Sciatic nerve (tissue), 2 donors: ENCODE measurements at regions not wholly inside any gene's neighbourhood (a gene's known extent, or its start where the extent isn't known, plus 50 kb on each side); places are given as distances from the start of the nearest gene placed in this dataset.

Experiments used
- ATAC-seq: fragments of 200-7000 bp; cut with Tn5 transposase; one replicate; pipeline ENCODE4 v1.9.1; 2020; ENCODE audit warnings: mild to moderate bottlenecking, moderate library complexity
- DNase-seq: peaks from one replicate; pipeline ENCODE4 v3.0.0-alpha.2; 2020; ENCODE audit warnings: low spot score
- intact Hi-C: fragments of 100-400 bp; cut with DNase I; formaldehyde crosslinking; loops from one replicate; pipeline ENCODE4 v1.14.2; 2022
- donor health status: DM: no; HTN: no; CAD: no.
- donor health status: DM: no; HTN: no; CAD: no.

DNA sequence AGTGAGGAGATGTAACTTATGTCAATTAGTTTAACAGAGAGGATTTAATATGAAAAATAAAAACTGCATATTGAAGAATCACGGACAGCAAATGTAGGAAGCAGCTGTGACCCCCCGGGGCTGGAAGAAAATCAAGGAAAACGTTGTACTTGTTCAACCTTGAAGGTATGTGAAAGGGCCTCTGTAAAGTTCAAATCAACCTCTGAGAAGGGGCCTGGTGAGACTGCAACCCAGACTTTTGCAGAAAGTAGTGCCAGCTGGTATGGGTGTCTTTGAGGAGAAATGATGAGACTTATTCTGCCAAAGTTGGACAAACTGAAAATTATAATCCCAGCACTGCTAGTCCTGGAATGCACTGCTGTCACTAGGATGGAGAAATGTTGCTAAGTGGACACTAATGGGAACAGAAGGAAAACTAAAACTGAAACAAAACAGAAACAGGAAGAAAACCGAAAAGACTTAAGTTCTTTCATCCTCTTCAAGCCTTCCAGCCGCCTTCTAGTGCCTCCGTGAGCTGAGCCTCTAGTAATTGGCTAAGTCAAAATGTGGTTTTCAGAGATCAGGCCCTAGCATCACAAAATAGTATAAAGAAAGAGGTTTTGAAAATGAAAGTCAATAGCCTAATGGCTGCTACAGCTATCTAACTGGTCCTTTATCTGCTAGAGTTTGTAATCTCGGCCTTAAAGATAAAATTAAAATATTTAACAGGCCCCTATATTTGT, 253.7 kb upstream of the SORCS1 start:
- intact Hi-C loops = no loop called here
- ATAC-seq = no peak
- no peak for DNase-seq

DNA sequence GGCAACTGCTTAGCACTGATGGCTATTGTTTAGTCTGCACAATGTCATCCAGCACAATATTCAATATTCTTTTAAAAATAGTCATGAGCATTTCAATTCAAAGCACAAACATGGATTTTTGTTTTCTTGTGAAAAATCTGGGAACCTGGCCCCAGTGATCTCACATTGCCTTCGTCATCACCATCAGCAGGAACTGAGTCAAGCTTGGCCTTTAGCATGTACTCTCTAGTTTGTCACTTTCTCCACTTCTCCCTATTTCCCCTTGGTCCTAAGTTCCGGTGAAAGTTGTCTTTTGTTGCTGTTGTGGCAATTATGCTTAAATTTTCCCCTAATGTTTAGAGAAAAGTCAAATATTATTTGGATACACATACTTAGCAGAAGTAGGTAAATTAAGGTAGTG, 252.9 kb upstream of the SORCS1 start:
- DNase-seq (no peak), ATAC-seq (no peak)
- intact Hi-C loops = no loop called here

DNA sequence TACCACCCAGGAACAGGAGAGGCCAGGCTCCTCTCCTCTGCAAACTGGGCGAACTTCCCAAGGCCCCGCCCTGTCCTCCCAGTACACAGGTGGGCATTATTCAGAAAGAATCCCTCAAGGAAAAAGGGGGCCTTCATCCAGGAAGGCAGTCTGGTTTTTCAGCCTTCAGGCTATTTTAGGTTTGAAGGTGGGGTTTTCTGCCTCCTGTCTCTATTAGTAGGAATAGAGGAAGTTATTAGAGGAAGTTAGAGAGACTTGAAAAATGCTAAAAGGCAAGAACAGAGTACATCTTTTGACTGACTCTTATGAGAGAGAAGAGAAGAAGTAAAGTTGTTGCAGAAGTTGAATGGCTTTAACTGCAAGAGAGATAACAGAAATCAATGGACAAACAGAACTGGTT, 250.9 kb upstream of the SORCS1 start:
- intact Hi-C loops = no loop called here
- ATAC-seq (no peak), DNase-seq (no peak)

DNA sequence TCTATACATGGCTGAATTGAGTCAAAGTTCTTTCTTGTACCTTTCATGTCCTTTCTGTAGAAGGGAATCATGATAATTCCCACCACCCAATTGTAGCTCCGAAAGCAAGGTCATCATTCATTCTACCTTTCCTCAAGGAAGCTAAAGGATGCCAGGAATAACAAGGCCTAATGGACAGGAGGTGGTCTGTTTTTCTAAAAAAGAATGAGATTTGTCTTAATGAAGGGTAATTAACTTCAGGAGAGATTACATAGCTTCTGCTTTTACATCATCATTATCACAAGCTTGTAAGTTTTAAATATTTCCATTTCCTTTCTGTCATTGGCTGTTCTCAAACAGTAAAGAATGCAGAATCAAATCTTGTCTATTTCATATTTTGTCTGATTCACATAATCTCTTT, 249.5 kb upstream of the SORCS1 start:
- DNase-seq (no peak), ATAC-seq (no peak)
- intact Hi-C loops = no loop called here

DNA sequence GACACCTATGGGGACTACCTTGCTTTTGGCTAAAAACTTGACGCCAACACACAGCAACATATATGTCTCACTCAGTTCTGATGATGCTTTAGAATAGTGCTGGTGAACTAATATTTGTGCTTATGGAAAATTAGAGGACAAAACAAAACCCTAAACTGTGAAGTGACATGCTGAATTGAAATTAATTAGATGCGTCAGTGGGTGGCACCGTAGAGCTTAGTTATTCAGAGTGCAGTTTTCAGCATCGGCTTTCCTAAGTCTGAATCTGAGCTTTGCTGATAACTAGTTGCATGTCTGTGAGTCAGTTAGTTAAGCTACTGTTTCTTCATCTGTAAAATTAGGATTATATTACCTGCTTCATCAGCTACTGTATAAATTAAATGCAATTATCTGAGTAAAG, 245.0 kb upstream of the SORCS1 start:
- ATAC-seq (peak; percentile 38), DNase-seq (no peak)
- intact Hi-C loops = no loop called here

DNA sequence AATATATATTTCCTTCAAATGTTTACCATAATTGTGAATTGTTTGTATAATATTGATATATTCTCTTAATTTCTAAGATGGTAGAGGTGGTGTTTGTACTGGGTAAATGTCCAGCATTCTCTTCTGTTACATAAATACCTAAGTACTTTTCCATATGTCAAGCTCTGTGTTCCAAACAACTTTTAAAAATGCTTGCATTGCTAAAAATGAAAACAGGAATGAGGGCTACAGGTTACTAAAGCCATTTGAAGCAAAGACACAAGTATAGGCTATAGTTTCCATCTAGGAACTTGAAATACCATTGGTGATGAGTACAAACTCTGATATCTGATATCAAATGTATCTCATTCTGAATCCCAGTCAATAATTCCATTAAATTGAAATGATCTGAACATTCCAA, 233.6 kb upstream of the SORCS1 start:
- no peak for DNase-seq
- intact Hi-C loops = no loop called here
- no peak for ATAC-seq

DNA sequence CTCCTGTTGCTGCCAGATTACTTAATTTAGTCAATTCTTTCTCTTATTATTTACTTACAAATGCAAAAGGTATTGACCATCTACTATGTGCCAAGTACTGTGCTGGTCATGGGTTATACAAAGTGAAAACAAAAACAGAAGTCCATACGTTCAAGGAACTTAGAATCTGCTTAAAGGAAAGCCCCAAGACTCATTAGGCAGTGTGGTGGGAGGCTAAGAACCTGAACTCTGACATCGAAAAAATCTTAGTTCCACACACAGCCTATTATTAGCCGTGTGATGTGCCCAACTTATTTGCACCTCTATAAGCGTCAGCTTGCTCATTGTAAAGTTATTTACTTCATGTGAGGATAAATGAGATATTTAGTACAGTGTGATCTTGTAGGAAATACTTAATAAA, 227.4 kb upstream of the SORCS1 start:
- no peak for DNase-seq
- intact Hi-C loops = no loop called here
- ATAC-seq = no peak

DNA sequence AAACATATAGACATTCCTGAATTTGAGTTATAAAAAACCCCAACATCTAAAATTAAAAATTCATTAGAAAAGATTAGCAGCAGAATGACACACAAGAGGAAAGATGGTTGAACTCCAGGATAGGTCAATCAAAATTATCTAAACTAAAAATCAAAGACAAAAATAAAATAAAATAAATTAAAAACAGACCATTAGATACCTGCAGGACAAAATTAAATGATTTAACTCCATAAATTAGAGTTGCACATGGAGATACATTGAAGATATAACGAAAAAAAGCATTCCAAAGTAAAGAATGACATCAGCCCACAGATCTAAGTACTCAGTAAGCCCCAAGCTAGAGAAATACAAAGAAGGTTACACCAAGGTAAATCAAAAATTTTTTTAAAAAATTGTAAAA, 226.1 kb upstream of the SORCS1 start:
- intact Hi-C loops = no loop called here
- DNase-seq = no peak
- ATAC-seq = no peak

DNA sequence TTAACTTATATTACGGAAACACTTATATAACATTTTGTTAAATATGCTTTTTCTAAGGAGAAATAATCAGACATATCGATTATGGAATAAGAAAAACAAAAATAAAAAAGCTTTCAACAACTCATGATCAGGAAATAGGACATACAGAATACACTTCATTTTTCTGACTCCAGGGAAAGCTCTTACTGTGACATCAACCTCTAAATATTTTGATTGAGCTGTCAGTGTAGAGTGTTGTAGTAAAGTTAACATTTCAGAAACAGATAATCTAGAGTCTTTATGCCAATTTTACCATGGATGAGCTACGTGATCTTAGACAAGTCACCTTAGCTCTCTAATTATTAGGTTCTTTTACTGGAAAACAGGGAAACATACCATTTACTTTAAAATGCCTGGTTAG, 218.9 kb upstream of the SORCS1 start:
- intact Hi-C loops = no loop called here
- ATAC-seq = no peak
- DNase-seq = no peak

DNA sequence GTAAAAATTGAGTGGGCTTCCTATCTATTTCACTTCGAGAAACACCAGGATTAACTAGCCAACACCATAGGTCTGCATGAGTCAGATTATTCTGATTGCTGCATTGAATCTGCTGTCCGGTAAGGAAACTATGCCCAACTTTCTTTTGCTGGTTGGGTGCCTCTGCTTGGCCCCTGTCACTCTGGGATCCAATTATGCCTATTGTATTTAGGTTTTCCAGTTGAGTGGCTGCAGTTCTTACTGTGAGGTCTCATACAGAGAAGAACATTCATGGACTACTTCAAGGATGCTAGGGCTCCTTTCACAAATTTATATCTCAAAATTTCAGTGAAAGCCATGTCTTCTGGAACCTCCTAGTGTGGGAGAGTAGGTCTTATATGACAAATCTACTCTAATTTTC, 215.1 kb upstream of the SORCS1 start:
- ATAC-seq (no peak), DNase-seq (no peak)
- intact Hi-C loops = no loop called here

DNA sequence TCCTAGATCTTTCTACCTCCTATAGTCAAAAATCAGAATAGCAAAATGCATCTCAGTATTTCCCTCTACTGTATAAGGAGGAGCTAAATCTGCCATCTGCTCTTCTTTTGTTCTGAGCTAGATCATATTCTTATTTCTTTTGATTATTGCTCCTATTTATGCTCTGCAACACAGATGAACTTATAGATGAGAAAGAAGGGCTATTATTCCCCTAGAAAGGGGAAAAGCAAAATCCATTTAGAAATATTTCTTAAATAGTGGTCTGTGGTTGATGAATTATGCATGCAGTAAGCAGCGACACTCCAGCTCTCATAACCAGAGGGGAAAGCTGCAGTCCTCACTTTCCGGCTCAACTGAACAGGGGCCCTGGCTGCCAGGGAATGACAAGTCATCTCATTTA, 207.3 kb upstream of the SORCS1 start:
- no peak for DNase-seq
- no peak for ATAC-seq
- intact Hi-C loops = no loop called here

DNA sequence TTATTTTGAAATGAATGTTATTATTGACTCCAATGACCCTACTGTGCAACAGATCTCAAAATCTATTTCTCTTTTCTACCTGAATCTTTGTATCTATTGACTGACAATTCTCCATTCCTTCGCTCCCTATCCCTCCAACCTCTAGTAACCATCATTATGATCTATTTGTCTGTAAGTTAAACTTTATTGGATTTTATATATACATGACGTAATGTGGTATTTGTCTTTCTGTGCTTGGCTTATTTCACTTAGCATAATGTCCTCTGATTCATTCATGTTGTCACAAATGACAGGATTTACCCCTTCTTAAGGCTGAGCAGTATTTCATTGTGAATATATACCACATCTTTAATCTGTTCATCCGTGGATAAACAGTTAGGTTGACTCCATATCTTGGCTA, 200.4 kb upstream of the SORCS1 start:
- no peak for ATAC-seq
- no peak for DNase-seq
- intact Hi-C loops = no loop called here

DNA sequence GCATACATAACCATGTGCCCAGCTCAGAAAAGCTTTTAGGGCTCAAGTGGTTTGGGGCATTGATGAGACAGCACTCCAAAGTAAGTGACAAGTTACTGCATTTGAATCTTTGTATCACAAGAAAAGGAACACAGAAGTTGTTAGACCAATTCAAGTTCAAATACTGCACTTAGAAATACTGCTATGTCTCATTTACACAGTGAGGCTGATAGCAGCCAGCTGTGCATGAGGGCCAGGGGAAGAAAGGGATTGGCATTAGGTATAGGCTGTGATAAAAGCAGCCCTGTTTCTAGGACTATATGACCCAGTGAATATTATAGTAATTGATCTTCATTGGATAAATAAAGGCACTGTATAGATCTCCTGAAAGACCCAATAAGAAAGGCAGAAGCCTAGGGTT, 197.8 kb upstream of the SORCS1 start:
- ATAC-seq (no peak), DNase-seq (no peak)

DNA sequence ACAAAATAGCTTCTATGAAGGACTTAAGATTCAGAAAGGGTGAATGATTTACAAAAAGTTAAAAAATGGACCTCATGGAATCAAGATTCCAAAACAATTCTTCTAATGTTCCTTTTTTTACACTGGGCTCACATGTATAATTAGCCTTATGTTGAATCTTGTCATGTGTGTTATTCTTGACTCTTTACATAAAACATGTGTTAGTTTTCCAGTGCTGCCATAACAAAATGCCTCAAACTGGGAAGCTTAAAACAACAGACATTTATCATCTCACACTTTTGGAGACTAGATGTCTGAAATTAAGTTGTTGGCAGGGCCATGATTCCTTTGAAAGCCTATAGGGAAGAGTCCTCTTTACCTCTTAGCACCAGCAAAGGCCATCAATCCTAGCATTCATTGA, 192.5 kb upstream of the SORCS1 start:
- no peak for ATAC-seq
- no peak for DNase-seq
- intact Hi-C loops = no loop called here

More for the DNA sequence above, 197.8 kb upstream of the SORCS1 start:
- intact Hi-C loops = no loop called here

DNA sequence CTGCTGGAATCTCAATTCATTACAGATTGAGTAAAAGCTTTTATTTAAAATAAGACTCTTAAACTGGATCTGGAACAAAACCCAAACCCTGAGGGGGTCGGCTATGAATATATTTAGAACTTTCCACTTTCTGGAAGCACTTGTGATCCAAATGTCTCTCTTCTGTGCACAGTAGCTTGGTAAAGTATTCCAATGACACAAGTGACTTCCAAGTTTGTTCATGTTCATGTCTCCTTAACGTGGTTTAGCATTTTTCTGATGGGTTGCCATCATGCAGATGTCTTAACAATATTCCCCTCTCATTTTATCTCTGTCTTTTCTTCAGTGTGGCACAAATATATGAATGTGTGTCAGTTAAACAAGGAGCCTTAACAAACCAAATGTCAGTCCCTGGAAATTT, 191.9 kb upstream of the SORCS1 start:
- intact Hi-C loops = no loop called here
- DNase-seq = no peak
- ATAC-seq = no peak

DNA sequence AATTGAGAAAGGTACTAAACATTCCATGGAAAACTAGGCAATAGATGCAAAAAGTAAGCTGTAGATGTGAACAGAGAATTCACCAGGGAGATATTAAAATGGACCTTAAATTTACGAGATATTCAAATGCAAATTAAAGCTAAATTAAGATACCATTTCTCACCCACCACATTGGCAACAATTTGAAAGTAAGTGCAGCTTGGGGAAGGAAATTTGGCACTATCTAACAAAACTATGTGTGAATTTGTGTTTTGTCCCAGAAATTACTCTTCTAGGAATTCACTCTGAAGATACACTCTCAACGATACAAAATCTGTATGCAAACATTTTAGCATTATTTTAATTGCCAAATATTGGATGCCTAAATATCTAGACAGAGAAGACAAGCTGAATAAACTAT, 178.2 kb upstream of the SORCS1 start:
- ATAC-seq = no peak
- intact Hi-C loops = no loop called here

DNA sequence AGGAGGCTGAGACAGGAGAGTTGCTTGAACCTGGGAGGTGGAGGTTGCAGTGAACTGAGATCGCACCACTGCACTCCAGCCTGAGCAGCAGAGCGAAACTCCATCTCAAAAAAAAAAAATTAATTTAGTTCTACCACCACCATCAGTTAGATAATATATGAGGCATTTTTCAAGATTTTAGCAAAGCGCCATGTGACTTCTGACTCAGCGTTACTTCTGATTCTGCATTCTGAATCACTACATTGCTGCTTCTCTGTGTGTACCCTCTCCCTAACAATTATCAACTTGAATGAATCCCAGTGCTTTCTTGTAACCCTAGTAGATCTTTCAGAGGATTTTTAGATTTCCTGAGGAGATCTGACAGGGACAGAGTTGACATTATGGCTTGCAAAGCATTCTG, 176.8 kb upstream of the SORCS1 start:
- ATAC-seq (no peak), DNase-seq (no peak)
- intact Hi-C loops = no loop called here

More for the DNA sequence above, 178.2 kb upstream of the SORCS1 start:
- no peak for DNase-seq

DNA sequence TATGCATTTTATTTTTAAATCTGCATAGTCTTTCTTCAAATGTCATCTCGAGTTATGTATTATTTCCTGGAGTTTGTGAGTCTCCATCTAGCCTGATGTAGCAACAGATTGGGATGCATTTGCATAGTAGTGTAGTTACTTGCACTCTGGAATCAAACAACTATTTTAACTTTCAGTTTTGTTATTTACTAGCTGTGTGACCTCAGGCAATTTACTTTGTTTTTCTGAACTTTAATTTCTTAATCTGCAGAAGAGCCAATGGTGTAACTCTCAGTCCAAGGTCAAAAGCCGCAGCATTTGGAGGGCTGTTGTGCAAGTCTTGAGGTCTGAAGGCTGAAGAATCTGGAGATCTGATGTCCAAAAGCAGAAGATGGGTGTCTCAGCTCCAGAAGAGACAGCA, 175.8 kb upstream of the SORCS1 start:
- intact Hi-C loops = no loop called here
- ATAC-seq = no peak
- DNase-seq = no peak

DNA sequence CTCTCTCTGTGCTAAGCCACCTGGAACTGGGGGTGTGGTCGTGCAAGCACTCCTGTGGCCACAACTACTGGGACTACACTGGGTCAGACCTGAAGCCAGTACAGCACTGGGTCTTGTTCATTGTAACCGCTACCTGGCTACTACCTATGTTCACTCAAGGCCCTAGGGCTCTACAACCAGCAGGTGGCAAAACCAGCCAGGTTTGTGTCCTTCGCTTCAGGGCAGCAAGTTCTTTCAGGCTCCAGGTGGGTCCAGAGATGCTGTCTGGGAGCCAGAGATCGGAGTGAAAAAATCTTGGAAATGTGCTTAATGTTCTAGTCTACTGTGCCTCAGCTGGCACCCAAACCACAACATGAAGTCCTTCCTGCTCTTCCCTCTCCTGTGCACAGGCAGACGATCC, 171.6 kb upstream of the SORCS1 start:
- no peak for ATAC-seq
- intact Hi-C loops = no loop called here

DNA sequence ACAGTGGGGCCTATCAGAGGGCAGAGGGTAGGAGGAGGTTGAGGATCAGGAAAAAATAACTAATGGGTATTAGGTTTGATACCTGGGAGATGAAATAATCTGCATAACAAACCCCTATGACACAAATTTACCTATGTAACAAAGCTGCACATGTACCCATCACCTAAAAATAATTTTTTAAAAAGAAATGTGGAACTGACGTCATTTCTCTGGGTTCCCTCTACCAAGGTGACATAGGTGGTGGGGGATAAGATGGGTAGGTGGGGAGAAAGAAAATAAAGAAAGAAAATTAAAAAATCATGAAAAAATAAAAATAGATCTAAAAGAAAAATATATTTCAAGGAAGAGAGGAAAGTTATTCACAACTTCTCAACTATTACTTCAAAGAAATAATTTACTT, 153.1 kb upstream of the SORCS1 start:
- ATAC-seq (no peak), DNase-seq (no peak)
- intact Hi-C loops = no loop called here

More for the DNA sequence above, 171.6 kb upstream of the SORCS1 start:
- DNase-seq = no peak

DNA sequence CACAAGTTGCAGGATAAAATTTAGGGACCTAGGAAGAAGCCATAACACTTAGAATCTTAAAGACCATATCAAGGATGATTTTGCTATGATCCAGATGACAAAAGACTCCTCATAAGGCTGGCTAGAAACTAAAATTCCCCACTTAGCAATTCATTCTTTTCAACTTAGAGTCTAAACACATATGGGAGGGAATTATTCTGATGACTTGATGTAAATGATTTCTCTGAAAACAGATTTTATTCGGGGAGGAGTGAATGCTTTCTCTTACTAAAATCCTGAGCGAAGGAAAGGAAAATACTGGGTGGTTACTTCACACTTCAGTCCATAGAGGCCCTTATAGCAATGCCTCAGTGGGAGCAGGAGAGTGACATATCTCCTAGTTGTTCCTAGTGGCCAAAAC, 138.7 kb upstream of the SORCS1 start:
- DNase-seq = no peak
- intact Hi-C loops = no loop called here
- no peak for ATAC-seq

DNA sequence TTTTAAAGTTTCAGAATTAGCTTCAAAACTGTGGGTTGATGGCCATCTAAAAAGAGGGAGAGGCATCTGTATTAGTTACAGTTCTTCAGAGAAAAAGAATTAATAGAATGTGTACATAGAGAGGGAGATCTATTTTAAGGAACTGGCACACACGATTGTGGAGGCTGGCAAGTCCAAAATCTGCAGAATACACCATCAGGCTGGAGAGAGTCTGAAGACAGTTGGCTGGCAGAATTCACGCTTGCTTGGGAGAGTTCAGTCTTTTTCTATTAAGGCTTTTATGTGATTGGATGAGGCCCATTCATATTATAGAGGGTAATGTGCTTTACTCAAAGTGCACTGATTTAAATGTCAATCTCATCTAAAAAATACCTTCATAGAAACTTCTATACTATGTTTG, 135.1 kb upstream of the SORCS1 start:
- ATAC-seq (no peak), DNase-seq (no peak)
- intact Hi-C loops = no loop called here
